GM19351 (cell line): ENCODE measurements at regions not wholly inside any gene's neighbourhood (a gene's known extent, or its start where the extent isn't known, plus 50 kb on each side); places are given as distances from the start of the nearest gene placed in this dataset.

ENCODE experiments used
- ATAC-seq: cut with Tn5 transposase; IDR thresholded peaks from one replicate; pipeline ENCODE4 v1.9.1; 2021; ENCODE audit warnings: mild to moderate bottlenecking, moderate library complexity; ENCODE audit not compliant: unreplicated experiment

GRCh38 chr20:56828402-56828801 is 199.3 kb downstream of the TFAP2C start:
- ATAC-seq, result no peak

- ATAC-seq, result no peak
Measured at GRCh38 chr20:56829788-56830385, 200.8 kb downstream of the TFAP2C start.

GRCh38 chr20:56831795-56832194 is 202.7 kb downstream of the TFAP2C start:
- no peak for ATAC-seq

GRCh38 chr20:56833427-56833826 is 204.3 kb downstream of the TFAP2C start:
- no peak for ATAC-seq

- no peak for ATAC-seq
Measured at GRCh38 chr20:56835829-56836550, 206.9 kb downstream of the TFAP2C start.

GRCh38 chr20:56839222-56839621 is 210.1 kb downstream of the TFAP2C start:
- no peak for ATAC-seq

GRCh38 chr20:56839786-56840185 is 210.7 kb downstream of the TFAP2C start:
- no peak for ATAC-seq

GRCh38 chr20:56840716-56841261 is 211.7 kb downstream of the TFAP2C start:
- no peak for ATAC-seq

- ATAC-seq, result no peak
Measured at GRCh38 chr20:56841346-56841908, 212.3 kb downstream of the TFAP2C start.

GRCh38 chr20:56842056-56842455 is 212.9 kb downstream of the TFAP2C start:
- ATAC-seq, result no peak

- ATAC-seq, result no peak
Measured at GRCh38 chr20:56843386-56843785, 214.3 kb downstream of the TFAP2C start.

- no peak for ATAC-seq
Measured at GRCh38 chr20:56843817-56844216, 214.7 kb downstream of the TFAP2C start.

- ATAC-seq, result no peak
Measured at GRCh38 chr20:56845546-56846086, 216.5 kb downstream of the TFAP2C start.

GRCh38 chr20:56848561-56848960 is 219.5 kb downstream of the TFAP2C start:
- ATAC-seq, result no peak

- ATAC-seq, result no peak
Measured at GRCh38 chr20:56851552-56851951, 222.4 kb downstream of the TFAP2C start.

GRCh38 chr20:56855708-56856107 is 226.6 kb downstream of the TFAP2C start:
- no peak for ATAC-seq

- ATAC-seq, result no peak
Measured at GRCh38 chr20:56857950-56858349, 228.8 kb downstream of the TFAP2C start.

GRCh38 chr20:56859039-56859800 is 230.1 kb downstream of the TFAP2C start:
- no peak for ATAC-seq

- ATAC-seq, result no peak
Measured at GRCh38 chr20:56859801-56860261, 230.7 kb downstream of the TFAP2C start.

- ATAC-seq, result no peak
Measured at GRCh38 chr20:56860413-56860812, 231.3 kb downstream of the TFAP2C start.

- no peak for ATAC-seq
Measured at GRCh38 chr20:56861590-56861989, 232.5 kb downstream of the TFAP2C start.
